H1 (cell line): ENCODE measurements at regions not wholly inside any gene's neighbourhood (a gene's known extent, or its start where the extent isn't known, plus 50 kb on each side); places are given as distances from the start of the nearest gene placed in this dataset.

Experiments
- CHD1 ChIP-seq: IDR thresholded peaks from 2 replicates; pipeline ENCODE4 v1.6.1; 2012; ENCODE audit warnings: low read depth, low read length, improper control_type of control experiment
- CHD7 ChIP-seq: fragments of 300-600 bp; sonication (generic); IDR thresholded peaks from 2 replicates; pipeline ENCODE4 v1.7.1; 2012; ENCODE audit warnings: low read length, moderate library complexity, mild to moderate bottlenecking, inconsistent platforms; ENCODE audit not compliant: insufficient replicate concordance
- NANOG ChIP-seq: IDR thresholded peaks from 2 replicates; pipeline ENCODE4 v1.6.1; 2011; ENCODE audit warnings: low read length, low read depth, mild to moderate bottlenecking, inconsistent platforms; ENCODE audit not compliant: insufficient read depth, poor library complexity, severe bottlenecking
- RXRA ChIP-seq: IDR thresholded peaks from 2 replicates; pipeline ENCODE4 v1.6.1; 2011; ENCODE audit warnings: low read depth, mild to moderate bottlenecking, low read length, moderate library complexity; ENCODE audit not compliant: insufficient read depth
- TCF12 ChIP-seq: IDR thresholded peaks from 2 replicates; pipeline ENCODE4 v1.6.1; 2011; ENCODE audit warnings: low read depth, mild to moderate bottlenecking, low read length
- YY1 ChIP-seq: IDR thresholded peaks from 2 replicates; pipeline ENCODE4 v1.6.1; 2011; ENCODE audit warnings: low read depth, mild to moderate bottlenecking, low read length
- ZNF274 ChIP-seq: IDR thresholded peaks from 2 replicates; pipeline ENCODE4 v1.7.0; 2012; ENCODE audit warnings: low read length, borderline replicate concordance; ENCODE audit errors: extremely low read depth
- TF ChIP-seq, protein P1 (sequence below): IDR thresholded peaks from 2 replicates; pipeline ENCODE4 v1.6.1; 2012; ENCODE audit warnings: inconsistent platforms

GRCh38 chr6:77055711-77056110 lies 407.6 kb downstream of the HTR1B start (continued):
- TF ChIP-seq CHD7 (no peak), CHD1 (no peak), TCF12 (no peak), RXRA (no peak), NANOG (no peak), ZNF274 (no peak), YY1 (no peak)
- TF ChIP-seq, protein P1, sequence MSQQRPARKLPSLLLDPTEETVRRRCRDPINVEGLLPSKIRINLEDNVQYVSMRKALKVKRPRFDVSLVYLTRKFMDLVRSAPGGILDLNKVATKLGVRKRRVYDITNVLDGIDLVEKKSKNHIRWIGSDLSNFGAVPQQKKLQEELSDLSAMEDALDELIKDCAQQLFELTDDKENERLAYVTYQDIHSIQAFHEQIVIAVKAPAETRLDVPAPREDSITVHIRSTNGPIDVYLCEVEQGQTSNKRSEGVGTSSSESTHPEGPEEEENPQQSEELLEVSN: no peak
